ENCODE measurements at regions not wholly inside any gene's neighbourhood (a gene's known extent, or its start where the extent isn't known, plus 50 kb on each side); places are given as distances from the start of the nearest gene placed in this dataset.

- TF ChIP-seq SIN3A (IDR thresholded peaks at IDR 0.05; ENCODE audit: borderline replicate concordance, insufficient read depth, low read length), result no peak
Measured at GRCh38 chr20:19885939-19886660, 128.0 kb downstream of the RIN2 start.

- TF ChIP-seq, protein P1, sequence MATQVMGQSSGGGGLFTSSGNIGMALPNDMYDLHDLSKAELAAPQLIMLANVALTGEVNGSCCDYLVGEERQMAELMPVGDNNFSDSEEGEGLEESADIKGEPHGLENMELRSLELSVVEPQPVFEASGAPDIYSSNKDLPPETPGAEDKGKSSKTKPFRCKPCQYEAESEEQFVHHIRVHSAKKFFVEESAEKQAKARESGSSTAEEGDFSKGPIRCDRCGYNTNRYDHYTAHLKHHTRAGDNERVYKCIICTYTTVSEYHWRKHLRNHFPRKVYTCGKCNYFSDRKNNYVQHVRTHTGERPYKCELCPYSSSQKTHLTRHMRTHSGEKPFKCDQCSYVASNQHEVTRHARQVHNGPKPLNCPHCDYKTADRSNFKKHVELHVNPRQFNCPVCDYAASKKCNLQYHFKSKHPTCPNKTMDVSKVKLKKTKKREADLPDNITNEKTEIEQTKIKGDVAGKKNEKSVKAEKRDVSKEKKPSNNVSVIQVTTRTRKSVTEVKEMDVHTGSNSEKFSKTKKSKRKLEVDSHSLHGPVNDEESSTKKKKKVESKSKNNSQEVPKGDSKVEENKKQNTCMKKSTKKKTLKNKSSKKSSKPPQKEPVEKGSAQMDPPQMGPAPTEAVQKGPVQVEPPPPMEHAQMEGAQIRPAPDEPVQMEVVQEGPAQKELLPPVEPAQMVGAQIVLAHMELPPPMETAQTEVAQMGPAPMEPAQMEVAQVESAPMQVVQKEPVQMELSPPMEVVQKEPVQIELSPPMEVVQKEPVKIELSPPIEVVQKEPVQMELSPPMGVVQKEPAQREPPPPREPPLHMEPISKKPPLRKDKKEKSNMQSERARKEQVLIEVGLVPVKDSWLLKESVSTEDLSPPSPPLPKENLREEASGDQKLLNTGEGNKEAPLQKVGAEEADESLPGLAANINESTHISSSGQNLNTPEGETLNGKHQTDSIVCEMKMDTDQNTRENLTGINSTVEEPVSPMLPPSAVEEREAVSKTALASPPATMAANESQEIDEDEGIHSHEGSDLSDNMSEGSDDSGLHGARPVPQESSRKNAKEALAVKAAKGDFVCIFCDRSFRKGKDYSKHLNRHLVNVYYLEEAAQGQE (IDR thresholded peaks at IDR 0.05; ENCODE audit: insufficient read depth in 1 of 2, low read depth in 2 of 2, low read length in 2 of 2), result no peak
- TF ChIP-seq FOXP2 (optimal IDR thresholded peaks at IDR 0.05; ENCODE audit: borderline replicate concordance, extremely low read depth, extremely low read length, insufficient read depth) (no peak), TAF1 (IDR thresholded peaks at IDR 0.05; ENCODE audit: borderline replicate concordance, insufficient read depth, low read length) (no peak), POLR2AphosphoS5 (IDR thresholded peaks at IDR 0.05; ENCODE audit: low read depth, low read length) (no peak), SIN3A (IDR thresholded peaks at IDR 0.05; ENCODE audit: borderline replicate concordance, insufficient read depth, low read length) (no peak)
Measured at GRCh38 chr20:19886661-19887288, 128.7 kb downstream of the RIN2 start.

GRCh38 chr20:19887556-19888268, 129.4 kb upstream of the NAA20 start:
- TF ChIP-seq, protein P1 (IDR thresholded peaks at IDR 0.05; ENCODE audit: insufficient read depth in 1 of 2, low read depth in 2 of 2, low read length in 2 of 2), result no peak
- TF ChIP-seq POLR2AphosphoS5 (IDR thresholded peaks at IDR 0.05; ENCODE audit: low read depth, low read length) (no peak), TAF1 (IDR thresholded peaks at IDR 0.05; ENCODE audit: borderline replicate concordance, insufficient read depth, low read length) (no peak), FOXP2 (optimal IDR thresholded peaks at IDR 0.05; ENCODE audit: borderline replicate concordance, extremely low read depth, extremely low read length, insufficient read depth) (no peak), SIN3A (IDR thresholded peaks at IDR 0.05; ENCODE audit: borderline replicate concordance, insufficient read depth, low read length) (no peak)

GRCh38 chr20:19888269-19888671, 128.9 kb upstream of the NAA20 start:
- TF ChIP-seq SIN3A (IDR thresholded peaks at IDR 0.05; ENCODE audit: borderline replicate concordance, insufficient read depth, low read length) (no peak), FOXP2 (optimal IDR thresholded peaks at IDR 0.05; ENCODE audit: borderline replicate concordance, extremely low read depth, extremely low read length, insufficient read depth) (no peak), TAF1 (IDR thresholded peaks at IDR 0.05; ENCODE audit: borderline replicate concordance, insufficient read depth, low read length) (no peak), POLR2AphosphoS5 (IDR thresholded peaks at IDR 0.05; ENCODE audit: low read depth, low read length) (no peak)
- TF ChIP-seq, protein P1 (IDR thresholded peaks at IDR 0.05; ENCODE audit: insufficient read depth in 1 of 2, low read depth in 2 of 2, low read length in 2 of 2), result no peak

DNA sequence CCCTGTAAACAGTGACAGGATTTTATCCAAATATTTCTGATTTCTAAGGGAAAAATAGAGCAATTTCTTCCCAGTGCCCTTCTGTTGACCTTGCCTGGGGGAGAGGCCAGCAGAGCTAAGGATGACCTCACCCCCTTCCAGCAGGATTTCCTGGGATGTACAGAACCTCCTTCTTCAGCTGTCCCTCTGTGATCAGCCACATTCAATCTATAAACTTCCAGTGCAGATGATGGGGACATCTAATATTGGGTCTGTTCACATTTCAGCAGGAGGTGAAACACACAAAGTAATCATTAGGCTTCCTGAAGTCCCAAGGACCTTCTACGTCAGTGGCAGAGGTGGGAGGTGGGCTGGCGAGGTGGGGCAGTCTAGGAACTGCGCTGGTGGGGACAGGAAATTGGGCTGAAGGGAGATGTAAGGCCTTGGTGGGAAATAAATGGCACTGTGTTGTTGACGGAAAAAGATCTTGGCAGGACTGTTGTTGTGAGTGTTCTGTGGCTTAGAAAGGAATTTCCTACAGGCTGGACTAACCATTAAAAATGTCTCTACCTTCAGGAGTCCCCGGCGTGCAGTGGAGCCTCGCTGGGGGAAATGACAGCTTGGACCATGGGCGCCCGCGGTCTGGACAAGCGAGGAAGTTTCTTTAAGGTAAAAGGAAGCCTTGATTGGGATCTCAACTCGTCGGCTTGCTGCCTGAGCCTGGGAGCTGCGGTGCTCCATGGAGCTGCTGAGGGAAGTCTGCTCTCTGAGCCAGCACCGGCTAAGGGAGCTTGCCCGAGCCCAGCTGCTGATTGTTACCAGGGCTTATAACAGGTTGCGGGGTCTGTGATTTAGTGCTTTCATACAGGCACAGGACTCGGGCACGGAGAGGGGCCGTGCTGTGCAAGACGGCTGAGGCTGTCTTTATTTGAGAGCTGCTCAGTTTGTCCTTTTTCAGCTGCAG, 127.9 kb upstream of the NAA20 start:
- TF ChIP-seq, protein P1 (IDR thresholded peaks at IDR 0.05; ENCODE audit: insufficient read depth in 1 of 2, low read depth in 2 of 2, low read length in 2 of 2), result no peak
- TF ChIP-seq POLR2AphosphoS5 (IDR thresholded peaks at IDR 0.05; ENCODE audit: low read depth, low read length) (no peak), TAF1 (IDR thresholded peaks at IDR 0.05; ENCODE audit: borderline replicate concordance, insufficient read depth, low read length) (no peak), SIN3A (IDR thresholded peaks at IDR 0.05; ENCODE audit: borderline replicate concordance, insufficient read depth, low read length) (no peak; the same call in 1 of the 2 replicates), FOXP2 (optimal IDR thresholded peaks at IDR 0.05; ENCODE audit: borderline replicate concordance, extremely low read depth, extremely low read length, insufficient read depth) (no peak)

All from PFSK-1 (cell line).